EH (cell line): ENCODE measurements at regions not wholly inside any gene's neighbourhood (a gene's known extent, or its start where the extent isn't known, plus 50 kb on each side); places are given as distances from the start of the nearest gene placed in this dataset.
"Not testable (repeated sequence)": the region's sequence is repeated elsewhere in the genome, so short reads cannot be mapped to it uniquely, and the experiment has no call there.

Experiments
- DNase-seq: peaks from one replicate; pipeline ENCODE4 v3.0.0-alpha.2; 2015; ENCODE audit warnings: low read depth

DNA sequence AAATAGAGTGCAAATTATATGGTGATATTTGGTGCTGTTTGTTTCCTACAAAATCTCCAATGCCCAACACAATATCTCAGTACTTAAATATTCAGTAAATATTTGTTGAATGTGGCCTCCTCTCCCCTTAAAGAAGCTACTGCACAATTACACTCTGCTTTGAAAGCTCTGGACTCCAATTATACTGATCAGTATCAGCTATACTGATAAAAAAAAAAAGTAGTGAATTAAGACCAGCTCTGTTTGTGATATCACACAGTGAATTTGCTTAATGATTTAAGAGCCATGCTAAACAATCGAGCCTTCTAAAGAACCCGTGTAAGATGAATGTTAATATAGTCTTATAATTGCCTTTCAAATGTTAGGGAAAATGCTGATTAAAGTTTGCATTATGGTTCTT, 543.2 kb upstream of the API5 start:
- no peak for DNase-seq

DNA sequence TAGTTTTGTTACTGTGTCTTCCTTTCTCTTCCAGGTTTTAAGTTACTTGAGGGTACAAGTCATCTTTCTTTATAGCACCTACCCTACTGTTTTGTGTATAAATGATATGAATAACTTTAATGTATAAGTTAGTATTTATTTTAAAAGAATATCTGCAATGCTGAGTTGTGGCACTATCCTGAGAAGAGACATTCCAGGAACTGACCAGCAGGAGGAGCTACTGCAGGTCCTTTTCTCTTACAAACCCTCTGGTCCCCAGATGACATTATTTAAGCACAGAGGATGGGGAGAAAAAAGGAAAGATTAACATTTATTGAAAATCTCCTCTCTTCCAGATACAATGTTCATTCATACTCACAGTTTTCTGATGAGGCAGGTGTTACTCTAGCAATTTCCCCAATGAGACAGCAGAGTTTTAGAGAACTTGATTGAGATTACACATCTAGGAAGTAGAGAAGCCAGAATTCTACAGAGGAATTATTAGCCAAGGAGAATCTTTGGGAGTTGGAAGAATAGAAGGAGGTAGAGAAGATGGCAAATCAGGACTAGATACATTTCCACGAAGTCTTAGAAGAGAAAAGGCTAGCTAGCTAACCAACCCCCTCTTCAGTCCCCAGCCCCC, 541.2 kb upstream of the API5 start:
- peak; percentile 3 for DNase-seq

DNA sequence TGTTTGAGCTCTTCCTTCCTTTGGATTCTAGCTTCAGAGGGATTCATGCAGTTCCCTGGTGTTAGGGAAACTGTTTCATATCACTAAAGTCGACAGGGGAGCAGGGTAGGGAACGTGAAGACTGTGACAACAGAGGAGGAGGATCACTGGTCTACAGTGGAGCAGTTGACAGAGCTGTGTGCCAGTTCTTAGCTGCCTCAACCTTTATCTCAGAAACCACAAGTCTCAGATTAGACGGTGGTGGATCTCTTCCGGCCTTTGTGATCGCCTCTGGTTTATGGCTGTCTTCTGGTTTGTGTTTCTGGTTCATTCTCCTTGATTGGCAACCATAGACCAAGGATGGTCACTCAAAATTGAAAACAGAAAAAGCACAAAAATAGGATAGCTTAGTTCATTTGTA, 538.9 kb upstream of the API5 start:
- no peak for DNase-seq

DNA sequence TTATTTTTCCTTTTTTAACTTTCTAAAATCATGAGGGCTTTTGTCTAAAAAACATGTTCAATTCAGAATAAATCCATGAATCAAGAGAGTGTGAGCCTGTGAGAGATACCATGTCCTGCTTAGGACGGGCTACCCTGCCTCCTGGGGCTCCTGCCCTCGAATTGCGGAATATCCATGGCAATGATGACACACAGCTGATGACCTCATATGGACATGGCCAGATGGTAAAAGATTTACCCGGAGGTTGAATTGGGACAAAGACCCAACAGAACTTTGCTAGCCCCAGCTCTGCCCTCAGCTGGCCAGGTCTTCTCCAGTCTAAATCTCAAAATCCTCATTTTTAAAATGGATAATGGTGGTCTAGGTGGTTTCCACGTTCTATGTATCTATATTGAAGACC, 538.1 kb upstream of the API5 start:
- DNase-seq, result no peak

DNA sequence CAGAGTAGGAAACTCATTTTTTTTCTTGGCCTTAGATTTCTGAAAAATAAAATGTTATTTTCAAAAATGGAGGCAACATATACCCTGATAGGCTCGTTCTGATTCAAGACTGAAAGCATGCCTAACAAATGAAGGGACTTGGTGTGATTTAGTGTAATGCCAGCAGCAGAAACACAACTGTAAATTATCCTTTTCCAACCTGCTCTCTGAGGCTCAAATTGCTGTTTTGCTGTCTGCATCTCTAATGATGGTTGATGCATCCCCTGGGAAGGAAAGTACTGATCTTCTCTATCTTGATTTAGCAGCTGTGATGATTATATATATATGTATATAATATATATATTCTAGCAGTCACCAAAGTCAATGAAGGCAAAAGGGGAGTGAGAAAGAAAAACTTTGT, 537.2 kb upstream of the API5 start:
- no peak for DNase-seq

DNA sequence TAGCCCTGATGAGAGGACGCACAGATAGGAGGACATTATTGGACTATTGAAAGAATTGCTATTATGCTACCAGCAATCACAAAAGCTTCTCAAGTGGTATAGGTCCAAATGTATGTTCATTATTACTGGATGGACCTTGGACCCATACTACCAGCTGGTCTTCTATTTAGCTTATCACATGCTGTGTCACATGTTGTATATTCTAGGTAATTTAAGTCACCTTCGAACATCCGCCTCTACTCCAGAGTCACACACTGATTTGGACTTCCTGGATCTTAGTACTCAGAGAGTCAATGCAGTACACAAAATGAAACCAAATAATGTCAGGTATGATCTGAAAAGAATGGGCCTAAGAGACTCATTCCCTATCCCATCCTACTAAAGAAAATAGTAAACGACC, 534.0 kb upstream of the API5 start:
- no peak for DNase-seq

DNA sequence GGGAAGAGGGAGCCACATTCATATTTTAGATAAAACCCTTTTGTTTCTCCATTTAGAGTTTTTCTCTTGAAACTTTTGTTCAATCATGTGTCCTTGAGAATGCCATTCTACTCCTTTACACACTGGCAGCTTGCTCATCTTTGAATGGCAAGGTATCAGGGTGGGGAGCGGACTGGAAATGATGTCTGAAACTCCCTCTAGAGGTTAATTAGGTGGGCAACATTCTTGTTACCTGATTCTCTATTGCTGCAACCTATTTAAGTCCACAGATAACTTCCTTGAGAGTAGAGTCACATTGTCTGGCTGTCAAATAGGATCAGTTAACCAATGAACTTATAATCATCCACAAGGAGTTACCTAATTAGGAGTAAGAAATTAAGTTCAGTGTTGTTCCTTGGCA, 533.6 kb upstream of the API5 start:
- DNase-seq, result no peak

DNA sequence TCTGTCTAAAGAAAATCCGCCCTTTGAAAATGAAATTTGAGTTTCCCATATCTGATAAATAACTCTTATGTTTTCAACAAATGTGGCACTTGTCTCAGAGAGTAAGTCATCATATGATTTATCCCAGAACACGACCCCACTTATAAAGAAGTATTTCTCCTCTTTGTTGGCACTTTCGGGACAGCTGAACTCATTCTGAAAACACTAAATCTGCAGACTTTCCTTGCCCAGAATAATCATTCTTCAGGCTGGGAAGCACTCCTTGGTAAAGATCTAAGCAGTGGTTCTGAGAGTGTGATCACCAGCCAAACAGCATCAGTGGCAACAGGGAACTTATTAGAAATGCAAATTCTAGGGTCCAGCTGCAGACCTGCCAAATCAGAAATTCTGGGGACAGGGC, 532.2 kb upstream of the API5 start:
- no peak for DNase-seq

DNA sequence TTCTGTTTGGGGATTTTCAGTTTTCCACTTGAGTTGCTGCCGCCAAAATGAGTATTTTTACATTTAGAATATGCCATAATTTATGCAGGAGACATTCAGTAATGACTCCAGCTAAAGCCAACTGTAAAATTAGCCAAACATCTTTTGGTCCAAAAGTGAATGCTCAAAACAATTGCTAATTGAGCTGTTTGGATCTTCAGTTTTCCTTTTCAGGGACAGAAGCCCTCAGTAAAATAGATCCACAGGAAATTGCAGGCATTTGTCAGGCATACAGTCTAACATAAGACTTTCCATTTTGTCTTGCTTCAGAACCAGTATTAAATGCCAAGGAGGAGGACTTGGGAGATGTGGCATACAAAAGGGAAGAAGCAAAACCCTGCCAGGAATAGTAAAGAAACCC, 524.8 kb upstream of the API5 start:
- DNase-seq, result no peak

DNA sequence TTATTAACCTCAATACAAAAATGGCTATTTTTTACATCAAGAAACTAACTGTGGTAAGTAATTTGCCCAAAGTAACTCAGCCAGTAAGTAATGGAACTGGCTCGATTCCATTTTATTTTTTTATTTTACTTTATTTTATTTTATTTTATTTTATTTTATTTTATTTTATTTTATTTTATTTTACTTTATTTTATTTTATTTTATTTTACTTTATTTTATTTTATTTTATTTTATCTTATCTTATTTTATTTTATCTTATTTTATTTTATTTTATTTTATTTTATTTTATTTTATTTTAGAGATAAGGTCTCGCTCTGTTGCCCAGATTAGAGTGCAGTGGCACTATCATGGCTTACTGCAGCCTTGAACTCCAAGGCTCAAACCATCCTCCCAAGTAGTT, 516.3 kb upstream of the API5 start:
- DNase-seq, result not testable (repeated sequence)

DNA sequence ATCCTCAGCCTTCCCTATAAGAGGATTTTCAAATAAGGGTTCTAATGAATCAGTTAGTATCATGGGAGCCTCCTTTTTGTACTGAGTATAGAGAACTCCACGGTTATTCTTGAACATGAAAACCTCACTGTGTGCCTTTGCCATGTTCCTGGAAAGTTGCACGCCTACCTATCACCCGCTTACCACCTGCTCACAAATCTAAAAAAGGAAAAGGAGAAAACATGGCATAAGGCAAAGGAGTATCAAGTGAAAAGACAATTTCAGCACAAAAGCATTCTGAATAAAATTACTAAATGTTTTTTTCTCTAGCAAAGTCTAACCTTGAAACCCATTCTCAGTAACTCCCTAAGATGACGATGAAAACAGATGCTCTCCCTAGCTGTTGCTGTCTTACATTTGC, 511.8 kb upstream of the API5 start:
- no peak for DNase-seq

DNA sequence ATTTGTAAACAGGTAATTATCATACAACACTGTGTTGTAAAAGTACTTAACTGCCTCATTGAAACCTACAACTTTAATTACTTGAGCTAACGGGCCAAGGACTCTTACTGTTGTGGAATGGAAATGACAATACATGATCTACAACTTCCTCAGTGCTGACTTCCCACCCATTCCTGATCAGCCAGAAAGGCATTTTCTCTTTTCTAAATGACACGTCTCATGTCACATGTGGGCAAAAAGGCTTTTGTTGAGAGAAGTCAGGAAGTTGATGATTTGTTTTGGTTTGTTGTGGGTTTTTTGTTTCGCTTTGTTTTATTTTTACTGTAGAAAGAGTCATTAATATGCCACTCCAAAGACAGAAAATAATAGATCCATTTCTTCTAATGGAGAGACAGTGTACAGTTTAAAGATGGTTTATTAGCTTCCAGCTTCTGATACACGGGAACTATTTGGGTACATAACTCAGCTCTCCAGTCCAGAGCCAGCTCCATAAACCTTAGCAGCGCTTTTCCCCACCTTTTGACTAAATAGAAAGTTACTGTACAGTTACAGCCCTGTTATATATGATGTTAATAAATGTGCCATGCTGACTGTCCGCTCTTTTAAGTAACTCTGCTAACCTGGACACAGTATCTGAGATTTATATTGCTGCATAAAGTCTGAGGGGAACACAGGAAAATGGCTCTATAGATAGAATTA, 509.4 kb upstream of the API5 start:
- DNase-seq, result no peak

DNA sequence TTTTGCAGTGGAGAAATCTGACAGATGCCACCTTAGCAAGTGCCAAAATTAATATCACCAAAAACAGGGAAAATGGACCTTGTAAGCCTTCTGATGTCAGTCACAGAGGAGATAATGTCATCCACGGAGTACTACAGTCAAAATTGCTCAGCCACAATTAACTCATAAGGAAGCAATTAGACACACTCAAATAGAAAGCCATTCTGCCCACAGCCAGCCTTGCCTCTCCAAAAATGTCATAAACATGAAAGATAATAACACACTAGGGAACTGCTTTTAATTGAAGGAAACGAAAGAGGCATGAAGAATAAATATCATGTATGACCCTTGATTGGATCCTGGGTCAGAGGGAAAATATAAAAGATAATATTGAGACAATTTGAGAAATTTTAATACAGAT, 505.6 kb upstream of the API5 start:
- no peak for DNase-seq

DNA sequence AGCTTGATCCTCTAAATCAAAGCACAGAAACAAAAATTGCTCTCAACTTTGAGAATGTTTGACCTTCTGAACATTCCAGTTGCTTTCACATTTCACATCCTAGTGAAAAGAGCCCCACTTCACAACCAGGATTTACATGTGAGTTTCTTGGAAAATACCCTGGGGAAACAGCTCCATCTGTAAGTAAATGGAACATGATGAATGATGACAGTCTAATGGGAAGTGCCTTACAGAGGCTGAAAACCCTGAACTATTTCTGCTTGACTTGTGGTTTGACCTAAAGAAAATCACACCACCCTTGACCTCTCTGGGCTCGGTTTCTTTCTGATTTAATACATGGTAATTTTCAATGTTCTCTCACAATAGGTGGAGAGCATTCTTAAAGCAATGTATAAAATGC, 499.4 kb upstream of the API5 start:
- DNase-seq, result no peak

DNA sequence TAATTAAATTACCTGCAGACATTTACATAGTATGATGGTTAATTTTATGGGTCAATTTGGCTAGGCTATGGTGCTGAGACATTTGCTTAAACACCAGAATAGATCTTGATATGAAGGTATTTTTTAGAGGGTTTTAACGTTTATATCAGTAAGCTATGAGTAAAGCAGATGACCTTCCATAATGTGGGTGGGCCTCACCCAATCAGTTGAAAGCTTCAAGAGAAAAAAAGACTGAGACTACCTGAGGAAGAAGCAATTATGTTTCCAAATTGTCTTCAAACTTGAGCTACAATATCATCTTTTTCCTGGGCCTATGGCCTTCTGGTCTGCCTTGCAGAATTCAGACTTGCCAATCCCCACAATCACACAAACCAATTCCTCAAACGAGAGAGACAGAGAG, 498.8 kb upstream of the API5 start:
- no peak for DNase-seq

DNA sequence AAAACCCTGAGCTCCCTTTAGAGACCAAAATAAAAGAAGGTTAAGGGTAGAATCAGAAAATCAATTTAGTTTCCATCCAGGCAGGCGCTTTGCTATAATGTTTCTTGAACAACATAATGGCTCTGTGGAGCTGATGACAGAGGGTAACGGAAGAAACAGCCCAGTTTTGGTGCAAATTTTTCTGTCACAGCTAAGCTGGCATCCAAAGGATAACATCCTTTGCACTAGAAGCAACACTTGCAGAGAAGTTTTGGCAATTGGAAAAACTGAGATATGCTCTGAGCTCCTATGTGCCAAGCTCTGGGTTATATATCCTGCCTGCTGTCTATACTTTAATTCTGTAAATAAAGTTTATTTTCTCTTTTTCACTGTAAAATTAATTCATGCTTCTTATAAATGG, 495.3 kb upstream of the API5 start:
- no peak for DNase-seq

DNA sequence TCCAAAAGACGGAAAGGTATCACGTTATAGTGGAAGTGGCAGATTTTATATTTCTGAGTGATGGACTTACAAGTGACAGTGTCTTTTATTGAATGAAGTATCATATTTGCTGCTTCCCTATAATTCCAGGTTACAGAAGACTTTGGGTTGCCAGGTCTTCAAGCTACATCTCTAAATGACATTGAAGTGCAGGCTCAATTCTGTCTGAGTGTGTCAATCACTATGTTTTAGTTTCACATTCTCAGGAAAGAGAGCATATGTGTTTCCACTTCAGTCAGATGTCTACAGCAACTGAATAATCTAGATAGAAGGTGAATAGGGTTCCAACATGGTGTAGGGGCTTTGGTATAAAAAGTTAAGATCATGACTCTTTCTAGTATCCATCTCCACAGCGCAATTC, 492.7 kb upstream of the API5 start:
- DNase-seq, result no peak

DNA sequence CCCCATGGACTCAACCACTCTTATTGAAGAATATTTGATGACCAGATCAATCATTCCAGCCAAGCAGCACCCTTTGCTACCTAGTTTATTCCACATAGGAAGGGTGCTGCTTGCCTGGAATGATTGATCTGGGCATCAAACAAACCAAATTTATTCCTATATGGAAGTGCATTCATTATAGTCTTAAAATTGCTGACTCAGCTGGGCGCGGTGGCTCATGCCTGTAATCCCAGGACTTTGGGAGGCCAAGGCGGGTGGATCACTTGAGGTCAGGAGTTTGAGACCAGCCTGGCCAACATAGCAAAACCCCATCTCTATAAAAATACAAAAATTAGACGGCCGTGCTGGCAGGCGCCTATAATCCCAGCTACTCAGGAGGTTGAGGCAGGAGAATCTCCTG, 489.6 kb upstream of the API5 start:
- not testable (repeated sequence) for DNase-seq

DNA sequence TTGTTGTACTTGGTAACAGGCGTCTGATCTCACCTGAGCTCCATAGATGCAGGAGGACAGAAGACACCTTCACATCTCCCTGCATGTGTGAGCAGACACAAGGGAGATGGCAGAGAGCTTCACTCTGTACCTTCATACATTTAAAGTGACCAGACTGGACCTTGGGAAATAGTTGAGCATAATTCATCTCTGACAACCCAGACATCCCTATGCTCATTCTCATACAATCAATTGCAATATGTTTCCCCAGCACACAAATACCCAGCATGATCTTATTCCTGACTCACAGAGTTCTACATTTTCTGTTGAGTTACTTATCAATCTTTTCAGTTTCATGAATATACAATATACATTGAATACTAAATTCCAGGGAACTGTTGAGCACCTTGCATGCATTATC, 488.2 kb upstream of the API5 start:
- no peak for DNase-seq

DNA sequence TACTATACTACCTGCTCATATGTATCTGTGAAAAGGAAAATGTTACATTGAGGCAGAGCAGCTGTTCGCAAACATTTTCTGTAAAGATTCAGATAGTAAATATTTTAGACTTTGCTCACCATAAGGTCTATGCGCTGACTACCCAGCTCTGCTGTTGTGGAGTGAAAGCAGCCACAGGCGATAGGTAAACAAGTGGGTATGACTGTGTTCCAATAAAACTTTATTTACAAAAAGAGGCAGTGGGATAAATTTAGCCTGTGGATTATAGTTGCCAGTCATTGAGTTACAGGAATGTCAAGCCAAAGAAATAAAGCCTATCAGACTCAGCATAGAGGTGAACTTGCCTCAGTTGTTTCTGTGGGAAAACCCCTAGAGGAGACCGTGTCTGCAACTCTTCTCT, 487.7 kb upstream of the API5 start:
- no peak for DNase-seq

DNA sequence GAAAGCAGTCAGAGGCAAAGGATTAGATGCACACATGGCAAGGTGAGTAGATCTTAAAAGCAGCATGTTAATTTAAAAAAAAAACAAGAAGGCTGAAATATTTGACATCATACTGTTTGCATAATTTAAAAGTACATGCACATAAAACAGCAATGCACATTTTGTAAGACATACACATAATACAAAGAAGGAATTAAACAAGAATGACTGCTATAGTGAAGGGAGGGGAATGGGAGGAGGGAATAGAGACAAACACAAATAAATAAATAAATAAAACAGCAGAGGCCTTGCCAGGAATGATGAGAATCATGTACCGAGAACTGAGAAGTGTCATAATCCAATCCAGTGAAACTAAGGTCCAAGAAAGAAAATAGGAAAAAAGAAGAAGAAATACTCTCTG, 486.2 kb upstream of the API5 start:
- DNase-seq, result no peak

DNA sequence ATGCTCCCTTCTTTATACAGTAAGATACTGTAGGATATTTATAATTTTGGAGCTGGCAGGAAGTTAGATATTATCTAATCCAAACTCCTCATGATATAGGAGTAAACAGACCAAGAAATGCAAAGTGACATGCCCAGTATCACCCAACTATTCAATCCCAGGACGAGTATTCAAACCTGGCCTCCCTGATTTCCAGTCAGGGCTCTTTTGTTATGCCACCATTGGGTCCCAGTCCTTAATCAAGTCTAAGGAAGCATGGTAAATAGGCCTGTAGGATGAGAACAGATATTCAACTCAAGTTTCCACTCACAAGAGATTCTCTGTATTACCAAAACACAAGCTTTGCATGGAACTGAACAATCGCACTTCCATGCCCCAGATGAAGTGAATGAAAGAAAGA, 484.0 kb upstream of the API5 start:
- no peak for DNase-seq

DNA sequence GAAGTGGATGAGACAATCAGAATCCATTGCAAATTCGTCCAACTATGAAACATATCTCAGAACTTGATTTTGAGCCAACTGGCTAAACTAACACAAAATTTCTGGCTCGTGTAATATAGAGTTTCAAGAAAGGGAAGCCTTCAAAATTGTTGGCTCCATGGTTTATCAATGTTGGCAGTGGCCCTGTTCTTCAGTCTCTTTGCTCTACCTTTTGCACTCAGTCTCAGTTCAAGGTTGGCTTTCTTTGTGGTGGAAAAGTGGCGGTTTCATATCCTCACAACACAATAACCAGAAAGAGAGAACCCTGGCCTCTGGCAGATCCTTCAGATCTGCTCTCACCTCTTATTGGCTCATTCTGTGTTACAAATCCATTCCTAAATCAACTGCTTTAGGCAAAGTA, 473.8 kb upstream of the API5 start:
- no peak for DNase-seq

DNA sequence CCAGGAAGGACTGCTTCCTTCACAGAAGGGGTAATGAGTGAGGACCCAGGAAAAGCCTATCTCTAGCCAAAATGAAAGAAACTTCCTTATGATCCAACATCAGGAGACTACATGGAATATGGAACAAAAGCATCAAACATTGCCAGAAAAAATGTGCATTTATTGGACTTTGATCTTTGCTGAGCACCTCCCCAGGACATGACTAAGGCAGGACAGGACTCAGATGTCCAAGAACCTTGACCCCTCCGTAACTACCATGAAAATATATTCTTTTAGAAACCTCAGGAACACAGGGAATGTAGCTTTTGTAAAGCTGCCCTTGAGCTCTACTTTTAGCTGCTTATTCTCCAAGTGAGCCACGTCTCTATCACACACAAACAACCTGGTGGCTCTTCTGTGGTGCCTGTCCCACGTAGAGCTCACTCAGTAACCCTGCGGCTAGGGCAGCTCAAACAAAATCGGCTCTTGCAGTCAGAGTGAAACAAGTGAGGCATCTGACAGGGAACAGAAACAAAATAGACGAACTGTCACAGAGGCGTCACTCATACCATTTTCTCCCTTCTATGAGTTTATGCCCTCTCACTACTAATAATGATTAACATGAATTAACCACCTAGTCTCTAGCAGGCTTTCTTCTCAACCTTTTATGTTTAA, 471.5 kb upstream of the API5 start:
- DNase-seq, result no peak
